H1 (cell line): ENCODE measurements at regions not wholly inside any gene's neighbourhood (a gene's known extent, or its start where the extent isn't known, plus 50 kb on each side); places are given as distances from the start of the nearest gene placed in this dataset.

Experiments used
- ASH2L ChIP-seq: fragments of 200-600, 300-600 bp; sonication (generic); IDR thresholded peaks from one replicate; pipeline ENCODE4 v1.7.1; 2017; ENCODE audit warnings: low read length
- BCL11A ChIP-seq, 2 experiments: IDR thresholded peaks; one replicate each; pipeline ENCODE4 v1.6.1; 2011; ENCODE audit warnings: low read depth in 2 of 2, low read length in 2 of 2, mild to moderate bottlenecking in 2 of 2
- CHD7 ChIP-seq: fragments of 300-600 bp; sonication (generic); IDR thresholded peaks from 2 replicates; pipeline ENCODE4 v1.7.1; 2012; ENCODE audit warnings: low read length, moderate library complexity, mild to moderate bottlenecking, inconsistent platforms; ENCODE audit not compliant: insufficient replicate concordance
- JUND ChIP-seq: IDR thresholded peaks from 2 replicates; pipeline ENCODE4 v1.6.1; 2011; ENCODE audit warnings: mild to moderate bottlenecking, improper control_type of control experiment, low read length
- KDM1A ChIP-seq: fragments of 200-600, 300-600 bp; sonication (generic); IDR thresholded peaks from 2 replicates; pipeline ENCODE4 v1.7.1; 2016; ENCODE audit warnings: mild to moderate bottlenecking, low read length, borderline replicate concordance
- KDM4A ChIP-seq: IDR thresholded peaks from one replicate; pipeline ENCODE4 v1.7.1; 2012; ENCODE audit warnings: low read depth, mild to moderate bottlenecking, moderate library complexity, low read length, inconsistent platforms; ENCODE audit not compliant: severe bottlenecking
- NANOG ChIP-seq: IDR thresholded peaks from 2 replicates; pipeline ENCODE4 v1.6.1; 2011; ENCODE audit warnings: low read length, low read depth, mild to moderate bottlenecking, inconsistent platforms; ENCODE audit not compliant: insufficient read depth, poor library complexity, severe bottlenecking
- TF ChIP-seq, protein P1 (sequence below): IDR thresholded peaks from 2 replicates; pipeline ENCODE4 v1.6.1; 2011; ENCODE audit warnings: low read length, improper control_type of control experiment

DNA sequence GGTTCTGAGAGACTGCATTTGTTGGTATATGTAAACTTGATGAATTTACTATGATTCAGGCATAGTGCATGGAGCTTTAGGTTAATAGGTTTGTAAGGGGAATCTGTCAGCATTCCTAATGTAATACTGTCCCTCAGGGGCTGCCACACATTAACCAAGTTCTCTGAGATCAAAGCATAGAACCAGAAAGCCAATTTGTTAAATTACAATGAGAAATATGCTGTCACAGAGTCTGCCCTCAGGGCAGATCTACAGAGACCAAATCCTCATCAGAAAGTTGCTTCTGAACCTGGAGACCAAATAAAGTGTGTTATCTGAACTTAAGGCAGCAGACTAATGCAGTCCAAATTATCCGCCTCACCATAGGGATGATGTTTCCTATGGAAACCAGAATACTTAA is 250.8 kb upstream of the HTR1E start (continued):
- no peak for TF ChIP-seq CHD7
- TF ChIP-seq NANOG, result no peak
- no peak for TF ChIP-seq KDM1A
- TF ChIP-seq JUND, result no peak
- no peak for TF ChIP-seq ASH2L
- TF ChIP-seq, protein P1, sequence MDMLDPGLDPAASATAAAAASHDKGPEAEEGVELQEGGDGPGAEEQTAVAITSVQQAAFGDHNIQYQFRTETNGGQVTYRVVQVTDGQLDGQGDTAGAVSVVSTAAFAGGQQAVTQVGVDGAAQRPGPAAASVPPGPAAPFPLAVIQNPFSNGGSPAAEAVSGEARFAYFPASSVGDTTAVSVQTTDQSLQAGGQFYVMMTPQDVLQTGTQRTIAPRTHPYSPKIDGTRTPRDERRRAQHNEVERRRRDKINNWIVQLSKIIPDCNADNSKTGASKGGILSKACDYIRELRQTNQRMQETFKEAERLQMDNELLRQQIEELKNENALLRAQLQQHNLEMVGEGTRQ, result no peak
- TF ChIP-seq KDM4A, result no peak
- no peak for TF ChIP-seq BCL11A (IDR thresholded peaks at IDR 0.05; ENCODE audit: low read depth in 2 of 2, low read length in 2 of 2)
